ENCODE measurements at regions not wholly inside any gene's neighbourhood (a gene's known extent, or its start where the extent isn't known, plus 50 kb on each side); places are given as distances from the start of the nearest gene placed in this dataset.
"Not testable (repeated sequence)": the region's sequence is repeated elsewhere in the genome, so short reads cannot be mapped to it uniquely, and the experiment has no call there.

DNA sequence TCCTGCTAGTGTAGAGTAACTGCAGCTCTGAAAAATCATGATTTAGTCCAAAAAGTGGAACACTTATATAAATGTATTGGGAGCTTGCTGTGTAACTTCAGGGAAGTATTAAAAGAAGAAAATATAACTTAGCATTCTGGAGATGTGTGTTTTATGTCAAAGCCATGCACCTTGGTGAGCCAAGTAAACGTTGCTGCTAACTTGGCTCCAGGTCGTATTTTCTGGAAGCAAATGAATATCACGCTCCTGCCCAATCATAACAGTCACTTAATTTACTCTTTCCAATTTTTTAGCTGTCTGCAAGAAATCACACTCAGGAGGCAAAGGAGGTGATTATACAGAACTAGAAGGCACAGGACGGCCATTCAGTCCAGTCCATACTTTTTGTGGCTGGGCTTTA lies 61.1 kb downstream of the DOP1B start:
- Histone ChIP-seq H3K27me3 (replicated peaks in 1 of 7) (no peaks in the 10 kb centered on the region), H3K4me3 (no peak overlapping the region), H3K4me1 (no peaks in the 10 kb centered on the region), H3K9me3 (no peaks in the 10 kb centered on the region), H3K36me3 (peaks cover 0 to 96% (median 56%) of the 10 kb centered on the region in 6 donors), H3K27ac (no peak overlapping the region)
- intact Hi-C loops (cut with DNase I; ENCODE audit: low total_unique reads): no loop called here
- TF ChIP-seq POLR2A (IDR thresholded peaks at IDR 0.05): no peak
- TF ChIP-seq, protein P1, sequence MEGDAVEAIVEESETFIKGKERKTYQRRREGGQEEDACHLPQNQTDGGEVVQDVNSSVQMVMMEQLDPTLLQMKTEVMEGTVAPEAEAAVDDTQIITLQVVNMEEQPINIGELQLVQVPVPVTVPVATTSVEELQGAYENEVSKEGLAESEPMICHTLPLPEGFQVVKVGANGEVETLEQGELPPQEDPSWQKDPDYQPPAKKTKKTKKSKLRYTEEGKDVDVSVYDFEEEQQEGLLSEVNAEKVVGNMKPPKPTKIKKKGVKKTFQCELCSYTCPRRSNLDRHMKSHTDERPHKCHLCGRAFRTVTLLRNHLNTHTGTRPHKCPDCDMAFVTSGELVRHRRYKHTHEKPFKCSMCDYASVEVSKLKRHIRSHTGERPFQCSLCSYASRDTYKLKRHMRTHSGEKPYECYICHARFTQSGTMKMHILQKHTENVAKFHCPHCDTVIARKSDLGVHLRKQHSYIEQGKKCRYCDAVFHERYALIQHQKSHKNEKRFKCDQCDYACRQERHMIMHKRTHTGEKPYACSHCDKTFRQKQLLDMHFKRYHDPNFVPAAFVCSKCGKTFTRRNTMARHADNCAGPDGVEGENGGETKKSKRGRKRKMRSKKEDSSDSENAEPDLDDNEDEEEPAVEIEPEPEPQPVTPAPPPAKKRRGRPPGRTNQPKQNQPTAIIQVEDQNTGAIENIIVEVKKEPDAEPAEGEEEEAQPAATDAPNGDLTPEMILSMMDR (IDR thresholded peaks at IDR 0.05 in 8 of 11, conservative IDR thresholded peaks at IDR 0.05 in 3 of 11): no peak
- TF ChIP-seq POLR2AphosphoS5 (IDR thresholded peaks at IDR 0.05): no peak
- 88 to 96% (median 90%) methylated on average over 4 of the region's 4 CpGs for WGBS, 5 donors
- no peak for DNase-seq

DNA sequence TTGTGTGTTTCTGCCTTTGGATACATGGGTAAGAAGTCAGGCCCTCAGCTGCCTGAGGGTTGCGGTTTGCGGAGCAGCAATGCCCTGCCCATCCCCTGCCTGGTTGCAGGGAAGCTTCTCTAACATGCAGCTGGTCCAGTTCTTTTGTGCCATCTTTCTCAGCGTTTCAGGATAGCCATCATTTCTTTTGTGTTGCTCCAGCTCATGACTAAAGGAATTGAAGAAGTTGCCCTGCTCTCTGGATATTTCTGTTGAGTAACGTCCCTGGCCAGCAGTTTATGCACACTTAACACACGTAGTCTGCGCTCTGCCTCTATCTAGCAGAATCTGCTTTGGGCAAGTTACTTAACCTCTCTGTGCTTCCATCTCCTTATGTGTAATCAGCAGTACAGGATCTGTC lies 62.1 kb downstream of the DOP1B start:
- TF ChIP-seq, protein P1 (IDR thresholded peaks at IDR 0.05 in 8 of 11, conservative IDR thresholded peaks at IDR 0.05 in 3 of 11): no peak
- Histone ChIP-seq H3K4me1 (no peaks in the 10 kb centered on the region), H3K4me3 (no peak overlapping the region), H3K27ac (no peak overlapping the region), H3K27me3 (replicated peaks in 1 of 7) (no peaks in the 10 kb centered on the region), H3K36me3 (peaks cover 0 to 96% (median 54%) of the 10 kb centered on the region in 6 donors), H3K9me3 (no peaks in the 10 kb centered on the region)
- DNase-seq: peak; percentile 27
- WGBS, 5 donors: 83 to 94% (median 89%) methylated on average over 6 of the region's 6 CpGs
- intact Hi-C loops (cut with DNase I; ENCODE audit: low total_unique reads): no loop called here

DNA sequence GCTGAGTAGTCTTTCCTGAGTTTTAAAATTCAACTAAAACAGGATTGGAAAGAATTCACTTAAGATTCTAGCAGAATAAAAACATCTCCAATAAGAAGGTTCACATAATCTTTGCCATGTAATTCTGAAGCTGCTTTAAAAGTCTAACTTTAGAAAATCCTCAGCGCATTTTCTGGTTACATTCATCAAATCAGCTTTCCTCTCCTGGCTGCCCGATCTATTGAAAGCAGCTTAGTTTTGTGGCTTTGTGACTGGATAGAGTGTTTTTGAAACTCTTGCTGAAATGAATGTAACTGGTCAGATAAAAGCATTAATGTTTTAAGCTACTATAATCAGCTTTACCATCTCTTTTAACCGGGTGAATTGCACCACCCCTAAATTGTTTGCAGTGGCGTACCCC lies 66.8 kb downstream of the DOP1B start:
- peaks cover 0 to 100% (median 53%) of the 10 kb centered on the region in 6 donors for H3K36me3 ChIP-seq
- 93 to 98% (median 96%) methylated on average over 4 of the region's 4 CpGs for WGBS, 5 donors
- intact Hi-C loops (cut with DNase I; ENCODE audit: low total_unique reads): no loop called here

DNA sequence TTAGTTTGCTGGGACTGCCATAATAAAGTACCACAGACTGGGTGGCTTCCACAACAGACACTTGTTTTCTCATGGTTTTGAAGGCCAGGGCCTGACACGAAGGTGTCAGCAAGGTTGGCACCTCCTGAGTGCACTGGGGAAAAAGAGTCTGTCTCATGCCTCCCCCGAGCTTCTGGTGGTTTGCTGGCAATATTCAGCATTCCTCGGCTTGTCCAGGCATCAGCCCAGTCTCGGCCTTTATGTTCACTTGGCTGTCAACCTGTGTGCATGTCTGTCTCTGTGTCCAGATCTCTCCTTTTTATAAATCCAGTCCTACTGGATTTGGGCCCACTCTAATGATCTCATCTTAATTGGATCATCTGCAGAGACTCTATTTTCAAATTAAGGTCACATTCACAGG lies 72.6 kb downstream of the DOP1B start:
- Histone ChIP-seq H3K27ac (no peak overlapping the region), H3K27me3 (replicated peaks in 1 of 7) (no peaks in the 10 kb centered on the region), H3K9me3 (no peaks in the 10 kb centered on the region), H3K4me1 (peaks cover 3 to 17% (median 6%) of the 10 kb centered on the region in 6 donors), H3K4me3 (no peak overlapping the region), H3K36me3 (peaks cover 2 to 100% (median 64%) of the 10 kb centered on the region in 6 donors)
- intact Hi-C loops (cut with DNase I; ENCODE audit: low total_unique reads): no loop called here
- TF ChIP-seq, protein P1 (IDR thresholded peaks at IDR 0.05 in 8 of 11, conservative IDR thresholded peaks at IDR 0.05 in 3 of 11): no peak
- TF ChIP-seq POLR2A (IDR thresholded peaks at IDR 0.05) (no peak), POLR2AphosphoS5 (IDR thresholded peaks at IDR 0.05) (no peak)
- WGBS, 5 donors: 82 to 95% (median 94%) methylated on average over 4 of the region's 4 CpGs
- DNase-seq: peak; percentile 4

More for the DNA sequence above, 66.8 kb downstream of the DOP1B start:
- H3K4me3 ChIP-seq: no peak overlapping the region
- H3K27me3 ChIP-seq (replicated peaks in 1 of 7): no peaks in the 10 kb centered on the region
- no peak overlapping the region for H3K27ac ChIP-seq
- no peaks in the 10 kb centered on the region for H3K9me3 ChIP-seq
- H3K4me1 ChIP-seq: no peaks in the 10 kb centered on the region
- DNase-seq: no peak
- TF ChIP-seq, protein P1 (IDR thresholded peaks at IDR 0.05 in 8 of 11, conservative IDR thresholded peaks at IDR 0.05 in 3 of 11): no peak
- TF ChIP-seq POLR2AphosphoS5 (IDR thresholded peaks at IDR 0.05) (no peak), POLR2A (IDR thresholded peaks at IDR 0.05) (no peak)

DNA sequence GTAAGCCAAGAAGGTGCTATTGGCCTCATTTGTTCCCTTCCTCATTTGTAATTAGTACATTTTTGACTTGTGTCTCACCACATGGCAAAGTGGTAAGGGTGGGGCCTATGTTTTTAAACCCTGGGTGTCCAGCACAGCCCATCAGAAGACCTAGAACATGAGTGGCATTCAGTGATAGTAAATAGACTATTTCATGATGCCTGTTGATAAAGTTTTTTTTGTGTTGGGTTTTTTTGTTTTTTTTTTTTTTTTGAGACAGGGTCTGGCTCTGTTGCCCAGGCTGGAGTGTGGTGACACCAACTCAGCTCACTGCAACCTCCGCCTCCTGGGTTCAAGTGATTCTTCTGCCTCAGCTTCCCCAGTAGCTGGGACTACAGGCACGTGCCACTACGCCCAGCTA lies 74.8 kb downstream of the DOP1B start:
- DNase-seq; H3K9me3 ChIP-seq; H3K27ac ChIP-seq; H3K4me3 ChIP-seq; intact Hi-C loops (cut with DNase I; ENCODE audit: low total_unique reads); H3K27me3 ChIP-seq (replicated peaks in 1 of 7): not testable (repeated sequence)
- WGBS, 5 donors: 92 to 97% (median 93%) methylated on average over 3 of the region's 3 CpGs
- Histone ChIP-seq H3K4me1 (peaks cover 3 to 35% (median 17%) of the 10 kb centered on the region in 6 donors), H3K36me3 (peaks cover 2 to 98% (median 51%) of the 10 kb centered on the region in 6 donors)

Data from spleen (tissue), 11 donors.